Gastrocnemius medialis (tissue), 4 donors: ENCODE measurements at regions not wholly inside any gene's neighbourhood (a gene's known extent, or its start where the extent isn't known, plus 50 kb on each side); places are given as distances from the start of the nearest gene placed in this dataset.

Experiments
- ATAC-seq, 2 donors: fragments of 150-250 bp; one replicate each; pipeline ENCODE4 v1.9.1; 2016
- DNase-seq, 2 donors: peaks; one replicate each; pipeline ENCODE4 v3.0.0-alpha.2; 2019
- H3K27ac ChIP-seq, 4 donors: fragments of 200-600 bp; sonication (generic); 1 replicate in 1 of 4; 2 replicates in 3 of 4; pipeline ENCODE4 v1.5.1; 2016 to 2018; ENCODE audit warnings: mild to moderate bottlenecking in 2 of 4, moderate library complexity in 1 of 4
- H3K27me3 ChIP-seq, 3 donors: fragments of 200-600 bp; sonication (generic) in 2 of 3; 1 replicate in 1 of 3; 2 replicates in 2 of 3; pipeline versions ENCODE4 v1.5.1 to v1.6.0; 2016 to 2019; ENCODE audit warnings: mild to moderate bottlenecking in 1 of 3, moderate library complexity in 1 of 3
- H3K36me3 ChIP-seq, 2 donors: fragments of 200-600 bp; sonication (generic) in 1 of 2; one replicate each; pipeline ENCODE4 v1.5.1; 2017 to 2018
- H3K4me1 ChIP-seq, 2 donors: fragments of 200-600 bp; sonication (generic) in 1 of 2; one replicate each; pipeline ENCODE4 v1.5.1; 2016 to 2017; ENCODE audit warnings: mild to moderate bottlenecking in 2 of 2
- H3K4me3 ChIP-seq, 4 donors: fragments of 200-600 bp; sonication (generic) in 3 of 4; 1 replicate in 1 of 4; 2 replicates in 3 of 4; pipeline ENCODE4 v1.5.1; 2016 to 2019; ENCODE audit warnings: mild to moderate bottlenecking in 2 of 4
- H3K9me3 ChIP-seq, 3 donors: fragments of 200-600 bp; sonication (generic) in 2 of 3; 1 replicate in 1 of 3; 2 replicates in 2 of 3; pipeline ENCODE4 v1.5.1; 2016 to 2019
- CTCF ChIP-seq, 5 experiments: fragments of 450-650 bp in 3 of 5; fragments of 200-600 bp in 2 of 5; sonication (generic) in 2 of 5; IDR thresholded peaks in 4 of 5; conservative IDR thresholded peaks in 1 of 5; 1 replicate in 4 of 5; 2 replicates in 1 of 5; pipeline ENCODE4 v1.5.1; 2016 to 2019; ENCODE audit warnings: antibody characterized with exemption in 5 of 5, mild to moderate bottlenecking in 3 of 5, moderate library complexity in 3 of 5
- POLR2A ChIP-seq, 2 donors: fragments of 450-650 bp; IDR thresholded peaks; one replicate each; pipeline ENCODE4 v1.6.1; 2017; ENCODE audit warnings: antibody characterized with exemption in 2 of 2, mild to moderate bottlenecking in 2 of 2, moderate library complexity in 2 of 2
- in situ Hi-C, 4 donors: fragments of 200-750 bp; cut with MboI; loops; one replicate each; pipeline versions ENCODE4 v1.15.0 to v1.8.0; 2017; ENCODE audit warnings: low sequenced_read_pairs in 4 of 4
- intact Hi-C: fragments of 100-400 bp; cut with DNase I; formaldehyde crosslinking; loops from one replicate; pipeline ENCODE4 v1.15.1; 2023; ENCODE audit warnings: low total_unique reads

DNA sequence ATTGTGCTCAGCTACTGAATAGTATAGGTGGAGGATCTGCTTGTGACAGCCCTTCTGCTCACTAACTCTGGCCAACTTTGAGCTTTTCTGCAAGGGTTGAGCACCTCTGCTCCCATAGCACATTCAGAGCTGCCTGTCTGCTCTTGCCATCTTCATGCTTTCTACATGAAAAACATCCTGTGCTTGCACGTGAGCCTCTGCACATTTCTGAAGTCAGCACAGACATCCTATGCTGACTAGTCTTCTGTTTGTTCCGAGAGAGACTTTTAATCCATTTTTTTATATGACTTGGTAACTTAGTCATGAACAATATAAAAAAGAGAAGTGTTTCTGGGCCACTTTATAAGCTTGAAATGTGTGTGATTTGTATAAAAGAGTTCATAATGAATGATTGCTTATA is 969.3 kb downstream of the TMTC2 start:
- ATAC-seq (no peak), DNase-seq (no peak)
- intact Hi-C loops: no loop called here
- no peaks in the 10 kb centered on the region for H3K27me3 ChIP-seq
- H3K4me1 ChIP-seq: no peaks in the 10 kb centered on the region
- H3K36me3 ChIP-seq: no peaks in the 10 kb centered on the region
- TF ChIP-seq CTCF (IDR thresholded peaks at IDR 0.05 in 4 of 5, conservative IDR thresholded peaks at IDR 0.05 in 1 of 5) (no peak), POLR2A (IDR thresholded peaks at IDR 0.05) (no peak)
- in situ Hi-C loops: no loop called here
- no peak overlapping the region for H3K27ac ChIP-seq
- no peak overlapping the region for H3K4me3 ChIP-seq
- H3K9me3 ChIP-seq: no peaks in the 10 kb centered on the region

- no peak overlapping the region for H3K27ac ChIP-seq
- no peak overlapping the region for H3K4me3 ChIP-seq
- in situ Hi-C loops (no loop called here), intact Hi-C loops (no loop called here)
- H3K36me3 ChIP-seq: no peaks in the 10 kb centered on the region
- no peaks in the 10 kb centered on the region for H3K9me3 ChIP-seq
- no peak for TF ChIP-seq POLR2A (IDR thresholded peaks at IDR 0.05)
- no peak for TF ChIP-seq CTCF (IDR thresholded peaks at IDR 0.05 in 4 of 5, conservative IDR thresholded peaks at IDR 0.05 in 1 of 5)
- no peaks in the 10 kb centered on the region for H3K4me1 ChIP-seq
- ATAC-seq (no peak), DNase-seq (no peak)
- no peaks in the 10 kb centered on the region for H3K27me3 ChIP-seq
These were observed 955.5 kb downstream of the TMTC2 start for GRCh38 chr12:83642205-83642604.

DNA sequence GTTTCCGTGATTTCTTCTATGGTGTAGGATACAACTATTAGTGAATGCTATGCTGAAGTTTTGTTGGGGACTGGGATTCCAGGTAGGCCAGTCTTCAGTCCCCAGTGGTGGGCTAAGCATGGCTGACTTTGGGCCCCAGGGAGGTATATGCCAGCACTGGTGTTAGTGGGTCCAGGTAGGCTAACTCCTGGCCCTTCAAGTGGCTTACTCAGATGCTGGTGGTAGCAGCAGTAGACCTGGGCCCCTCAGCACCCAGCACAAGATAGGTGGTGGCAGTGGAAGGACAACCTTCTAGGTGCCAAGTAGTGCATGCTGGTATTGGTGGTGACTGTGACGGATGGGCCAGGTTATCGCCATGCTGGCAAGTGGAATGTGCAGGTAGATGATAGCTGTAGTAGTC is 955.1 kb downstream of the TMTC2 start:
- DNase-seq (no peak), ATAC-seq (no peak)
- Histone ChIP-seq H3K9me3 (no peaks in the 10 kb centered on the region), H3K4me1 (no peaks in the 10 kb centered on the region), H3K27me3 (no peaks in the 10 kb centered on the region), H3K27ac (no peak overlapping the region), H3K4me3 (no peak overlapping the region), H3K36me3 (no peaks in the 10 kb centered on the region)
- intact Hi-C loops: no loop called here
- in situ Hi-C loops: no loop called here
- no peak for TF ChIP-seq CTCF (IDR thresholded peaks at IDR 0.05 in 4 of 5, conservative IDR thresholded peaks at IDR 0.05 in 1 of 5)

DNA sequence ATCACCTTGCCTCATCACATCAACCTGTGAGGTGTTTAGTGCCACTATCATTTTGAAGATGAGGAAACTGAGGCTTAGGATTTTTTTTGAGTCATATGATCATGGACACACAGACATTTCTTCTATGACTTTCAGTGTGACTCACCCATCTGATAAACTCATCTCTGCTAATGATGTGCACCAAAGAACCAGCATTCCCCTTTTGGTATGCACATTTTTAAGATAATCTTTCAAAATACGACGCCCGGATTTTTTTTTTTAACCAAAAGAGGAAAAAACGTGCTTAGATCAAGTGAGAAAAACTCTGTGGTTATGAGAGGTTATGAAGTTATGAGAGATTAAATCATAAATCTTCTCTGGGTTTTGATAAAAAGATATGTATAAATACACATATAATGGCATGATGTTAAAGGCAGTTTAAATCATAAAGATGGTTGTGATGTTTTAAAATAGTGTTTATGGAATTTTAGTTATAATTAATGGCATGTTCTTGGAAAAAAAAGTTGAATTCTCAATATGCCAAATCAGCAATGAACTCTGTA is 948.1 kb downstream of the TMTC2 start:
- intact Hi-C loops: no loop called here
- no peak for ATAC-seq

More for the DNA sequence above, 948.1 kb downstream of the TMTC2 start:
- TF ChIP-seq CTCF (IDR thresholded peaks at IDR 0.05 in 4 of 5, conservative IDR thresholded peaks at IDR 0.05 in 1 of 5) (no peak), POLR2A (IDR thresholded peaks at IDR 0.05) (no peak)
- Histone ChIP-seq H3K27ac (no peak overlapping the region), H3K36me3 (no peaks in the 10 kb centered on the region), H3K9me3 (no peaks in the 10 kb centered on the region), H3K27me3 (no peaks in the 10 kb centered on the region), H3K4me1 (no peaks in the 10 kb centered on the region), H3K4me3 (no peak overlapping the region)
- DNase-seq: no peak
- in situ Hi-C loops: no loop called here
